ENCODE measurements at regions not wholly inside any gene's neighbourhood (a gene's known extent, or its start where the extent isn't known, plus 50 kb on each side); places are given as distances from the start of the nearest gene placed in this dataset.

DNA sequence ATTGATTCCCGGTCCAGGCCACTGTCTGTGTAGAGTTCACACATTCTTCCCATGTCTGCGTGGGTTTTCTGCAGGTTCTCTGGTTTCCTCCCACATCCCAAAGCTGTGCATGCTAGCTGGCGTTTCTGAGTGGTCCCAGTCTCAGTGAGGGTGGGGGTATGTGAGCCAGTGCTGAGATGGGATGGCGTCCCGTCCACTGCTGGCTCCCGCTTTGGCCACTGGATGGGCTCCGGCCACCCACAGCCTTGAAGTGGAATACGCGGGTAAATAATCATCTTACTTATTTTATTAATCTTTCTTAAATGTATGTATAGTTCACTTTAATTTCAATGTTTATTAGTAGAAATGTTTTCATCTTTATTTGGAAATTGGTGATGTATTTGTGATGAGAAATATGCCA, 343.5 kb upstream of the MANEA start:
- no peak overlapping the region for H3K4me3 ChIP-seq (ENCODE audit: low read depth, low read length)
- TF ChIP-seq, protein P1, sequence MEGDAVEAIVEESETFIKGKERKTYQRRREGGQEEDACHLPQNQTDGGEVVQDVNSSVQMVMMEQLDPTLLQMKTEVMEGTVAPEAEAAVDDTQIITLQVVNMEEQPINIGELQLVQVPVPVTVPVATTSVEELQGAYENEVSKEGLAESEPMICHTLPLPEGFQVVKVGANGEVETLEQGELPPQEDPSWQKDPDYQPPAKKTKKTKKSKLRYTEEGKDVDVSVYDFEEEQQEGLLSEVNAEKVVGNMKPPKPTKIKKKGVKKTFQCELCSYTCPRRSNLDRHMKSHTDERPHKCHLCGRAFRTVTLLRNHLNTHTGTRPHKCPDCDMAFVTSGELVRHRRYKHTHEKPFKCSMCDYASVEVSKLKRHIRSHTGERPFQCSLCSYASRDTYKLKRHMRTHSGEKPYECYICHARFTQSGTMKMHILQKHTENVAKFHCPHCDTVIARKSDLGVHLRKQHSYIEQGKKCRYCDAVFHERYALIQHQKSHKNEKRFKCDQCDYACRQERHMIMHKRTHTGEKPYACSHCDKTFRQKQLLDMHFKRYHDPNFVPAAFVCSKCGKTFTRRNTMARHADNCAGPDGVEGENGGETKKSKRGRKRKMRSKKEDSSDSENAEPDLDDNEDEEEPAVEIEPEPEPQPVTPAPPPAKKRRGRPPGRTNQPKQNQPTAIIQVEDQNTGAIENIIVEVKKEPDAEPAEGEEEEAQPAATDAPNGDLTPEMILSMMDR (IDR thresholded peaks at IDR 0.05; ENCODE audit: low read depth, low read length): no peak

DNA sequence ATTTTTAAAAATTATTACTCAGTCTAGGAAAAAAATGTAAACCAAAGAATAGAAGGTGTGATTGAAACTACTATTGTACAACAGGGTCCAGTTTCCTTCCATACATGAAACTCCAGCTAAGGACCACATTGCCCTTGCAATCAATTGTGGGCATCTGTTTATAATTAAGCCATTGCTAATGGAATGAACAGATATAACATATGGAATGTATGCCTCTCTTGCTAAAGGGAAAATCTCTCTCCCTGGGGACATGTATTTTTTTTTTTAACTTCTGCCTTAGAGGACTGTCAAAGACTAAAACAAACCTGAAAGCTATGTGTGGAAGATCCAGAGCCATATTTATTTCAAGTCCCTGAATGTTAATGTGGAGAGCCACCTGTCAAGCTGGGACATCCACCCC, 336.8 kb upstream of the MANEA start:
- TF ChIP-seq, protein P1 (IDR thresholded peaks at IDR 0.05; ENCODE audit: low read depth, low read length): no peak

DNA sequence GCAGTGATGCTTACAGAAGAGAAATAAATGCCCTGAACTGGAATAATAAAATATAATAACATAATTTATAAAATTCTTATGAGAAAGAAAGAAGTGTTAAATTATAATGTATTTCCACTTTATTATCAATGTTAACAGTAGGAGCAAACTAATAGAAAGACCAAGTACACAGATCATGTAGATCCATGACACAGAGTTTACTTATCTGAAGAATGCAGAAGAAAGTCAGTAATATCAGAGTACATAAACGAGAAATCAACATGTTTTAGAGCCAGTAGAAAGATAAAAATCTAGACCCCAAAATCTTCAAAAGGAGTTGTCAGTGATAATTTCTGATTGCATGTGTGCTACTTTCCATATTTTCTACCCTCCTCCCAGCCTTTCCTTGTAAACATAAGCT, 334.8 kb upstream of the MANEA start:
- no peak overlapping the region for H3K4me3 ChIP-seq (ENCODE audit: low read depth, low read length)
- TF ChIP-seq, protein P1 (IDR thresholded peaks at IDR 0.05; ENCODE audit: low read depth, low read length): no peak

More for the DNA sequence above, 336.8 kb upstream of the MANEA start:
- H3K4me3 ChIP-seq (ENCODE audit: low read depth, low read length): no peak overlapping the region

DNA sequence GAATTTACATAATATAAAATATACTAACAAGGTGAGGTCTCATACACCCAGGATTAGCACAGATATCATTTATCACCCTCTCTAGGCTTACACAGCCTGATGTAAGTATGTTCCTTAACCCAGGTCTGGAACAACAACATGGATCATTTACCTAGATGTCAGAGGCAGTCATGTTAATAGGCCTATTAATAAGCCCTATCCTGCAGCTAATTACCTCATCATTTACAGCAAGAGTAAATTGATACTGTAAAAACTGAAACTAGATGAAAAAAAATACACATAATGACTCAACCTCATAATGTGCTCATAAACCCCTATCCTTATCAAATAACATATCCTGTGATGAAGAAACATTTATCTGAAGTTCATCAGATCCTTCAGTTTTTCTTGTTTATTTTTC, 334.3 kb upstream of the MANEA start:
- H3K4me3 ChIP-seq (ENCODE audit: low read depth, low read length): no peak overlapping the region
- TF ChIP-seq, protein P1 (IDR thresholded peaks at IDR 0.05; ENCODE audit: low read depth, low read length): no peak

DNA sequence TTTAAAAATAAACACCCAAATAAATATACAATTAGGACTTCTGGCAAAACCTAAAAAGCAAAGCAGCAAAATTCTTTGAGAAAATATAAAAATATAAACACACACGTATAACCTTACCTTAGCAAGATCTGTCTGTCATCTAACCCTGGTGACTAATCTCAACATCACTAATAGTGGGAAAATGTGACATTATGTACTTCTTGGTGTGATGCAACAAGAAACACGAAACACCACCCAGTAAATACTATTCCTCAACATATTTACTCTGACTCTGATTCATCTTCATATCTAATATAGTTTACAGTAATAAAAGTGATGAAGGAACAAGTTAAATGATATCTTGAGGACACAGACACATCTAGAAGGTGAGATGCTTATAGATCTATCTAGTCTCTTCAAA, 332.6 kb upstream of the MANEA start:
- H3K4me3 ChIP-seq (ENCODE audit: low read depth, low read length): no peak overlapping the region

DNA sequence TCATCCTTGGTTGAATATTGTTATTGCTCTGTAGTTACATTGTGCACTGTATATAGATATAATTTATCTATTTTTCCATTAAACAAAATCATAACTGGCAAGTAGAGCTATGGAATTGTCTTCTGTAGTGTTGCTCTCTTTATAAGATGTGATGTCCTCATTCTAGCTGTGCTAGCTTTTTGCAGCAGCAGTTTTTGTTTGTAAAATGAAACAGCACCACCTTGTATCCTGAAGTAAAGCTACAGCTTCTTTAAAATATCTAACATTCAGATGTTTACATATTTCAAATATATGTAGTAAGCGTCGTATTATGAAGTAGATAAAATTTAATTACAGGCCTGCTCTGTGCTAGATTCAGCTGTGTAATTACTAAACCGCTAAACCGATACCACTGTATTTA, 328.8 kb upstream of the MANEA start:
- H3K4me3 ChIP-seq (ENCODE audit: low read depth, low read length): no peak overlapping the region
- TF ChIP-seq, protein P1 (IDR thresholded peaks at IDR 0.05; ENCODE audit: low read depth, low read length): no peak

More for the DNA sequence above, 332.6 kb upstream of the MANEA start:
- TF ChIP-seq, protein P1 (IDR thresholded peaks at IDR 0.05; ENCODE audit: low read depth, low read length): no peak

DNA sequence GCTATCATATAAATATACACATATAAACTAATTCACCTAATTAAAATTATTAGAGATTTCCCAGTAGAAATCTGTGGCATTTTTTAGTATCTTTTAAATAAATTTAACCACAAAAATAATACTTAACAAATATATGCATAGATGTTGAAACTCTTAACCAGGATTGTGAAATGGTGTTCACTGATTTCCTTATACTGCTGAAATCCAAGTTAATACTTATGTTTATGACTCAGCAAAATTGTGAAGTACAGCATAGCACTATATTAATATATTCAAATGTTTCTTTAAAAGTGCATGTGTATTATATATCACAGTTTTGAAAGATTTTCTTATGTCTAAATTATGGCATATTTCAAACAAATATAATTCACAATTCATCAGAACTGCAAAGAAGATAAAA, 328.2 kb upstream of the MANEA start:
- H3K4me3 ChIP-seq (ENCODE audit: low read depth, low read length): no peak overlapping the region
- TF ChIP-seq, protein P1 (IDR thresholded peaks at IDR 0.05; ENCODE audit: low read depth, low read length): no peak

All from WI38 (cell line).